Forelimb muscle (tissue), 1 donor: ENCODE measurements at regions not wholly inside any gene's neighbourhood (a gene's known extent, or its start where the extent isn't known, plus 50 kb on each side); places are given as distances from the start of the nearest gene placed in this dataset.
"Not testable (repeated sequence)": the region's sequence is repeated elsewhere in the genome, so short reads cannot be mapped to it uniquely, and the experiment has no call there.

Experiments used
- DNase-seq: peaks from one replicate; pipeline ENCODE4 v3.0.0-alpha.2; 2013; ENCODE audit warnings: low read depth

GRCh38 chr2:53536583-53537361 is 230.8 kb upstream of the CHAC2 start:
- DNase-seq, result no peak

GRCh38 chr2:53535234-53535840 is 232.3 kb upstream of the CHAC2 start:
- no peak for DNase-seq

- no peak for DNase-seq
Observed at GRCh38 chr2:53530126-53530525, 237.5 kb upstream of the CHAC2 start.

- no peak for DNase-seq
Observed at GRCh38 chr2:53527056-53527455, 240.5 kb upstream of the CHAC2 start.

- no peak for DNase-seq
Observed at GRCh38 chr2:53519918-53520841, 247.4 kb upstream of the CHAC2 start.

- no peak for DNase-seq
Observed at GRCh38 chr2:53517406-53517805, 250.2 kb upstream of the CHAC2 start.

- no peak for DNase-seq
Observed at GRCh38 chr2:53516650-53517049, 251.0 kb upstream of the CHAC2 start.

GRCh38 chr2:53515435-53516332 is 251.9 kb upstream of the CHAC2 start:
- DNase-seq, result no peak

GRCh38 chr2:53513167-53513666 is 254.4 kb upstream of the CHAC2 start:
- DNase-seq, result no peak

GRCh38 chr2:53512071-53512826 is 255.4 kb upstream of the CHAC2 start:
- DNase-seq, result no peak

- no peak for DNase-seq
Observed at GRCh38 chr2:53511549-53511948, 256.1 kb upstream of the CHAC2 start.

GRCh38 chr2:53510401-53510800 is 257.2 kb upstream of the CHAC2 start:
- DNase-seq, result no peak

- no peak for DNase-seq
Observed at GRCh38 chr2:53509831-53510388, 257.7 kb upstream of the CHAC2 start.

GRCh38 chr2:53508667-53509066 is 258.9 kb upstream of the CHAC2 start:
- no peak for DNase-seq

- not testable (repeated sequence) for DNase-seq
Observed at GRCh38 chr2:53507070-53507469, 260.5 kb upstream of the CHAC2 start.

- DNase-seq, result no peak
Observed at GRCh38 chr2:53505826-53506225, 261.8 kb upstream of the CHAC2 start.

GRCh38 chr2:53504507-53504906 is 263.1 kb upstream of the CHAC2 start:
- DNase-seq, result no peak

- no peak for DNase-seq
Observed at GRCh38 chr2:53500181-53500580, 267.4 kb upstream of the CHAC2 start.

- DNase-seq, result no peak
Observed at GRCh38 chr2:53498210-53498609, 269.4 kb upstream of the CHAC2 start.

GRCh38 chr2:53497020-53497419 is 270.6 kb upstream of the CHAC2 start:
- DNase-seq, result no peak
